ENCODE measurements at regions not wholly inside any gene's neighbourhood (a gene's known extent, or its start where the extent isn't known, plus 50 kb on each side); places are given as distances from the start of the nearest gene placed in this dataset.
"Not testable (repeated sequence)": the region's sequence is repeated elsewhere in the genome, so short reads cannot be mapped to it uniquely, and the experiment has no call there.

DNA sequence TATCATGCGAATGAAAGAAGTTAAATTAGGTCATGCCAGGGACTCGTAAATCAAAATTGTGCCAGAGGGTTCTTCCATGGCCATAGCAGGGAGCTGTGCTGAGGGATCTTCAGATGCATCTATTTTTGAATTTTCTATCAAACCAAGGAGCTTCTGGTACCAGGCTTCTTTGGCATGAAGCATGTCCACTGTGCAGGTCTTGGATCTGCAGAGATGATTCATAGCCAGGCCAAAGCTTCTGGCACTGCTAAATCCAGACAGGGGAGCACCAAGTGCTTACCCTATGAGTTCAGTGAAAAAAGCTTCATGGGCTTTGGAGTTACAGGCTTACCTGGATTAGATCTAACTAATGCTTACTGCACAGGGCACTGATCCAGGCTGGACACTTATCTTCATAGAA, 154.2 kb upstream of the DAB1 start:
- H3K9me3 ChIP-seq (ENCODE audit: severe bottlenecking): no peaks in the 10 kb centered on the region
- peak; percentile 36 for DNase-seq
- TF ChIP-seq, protein P1, sequence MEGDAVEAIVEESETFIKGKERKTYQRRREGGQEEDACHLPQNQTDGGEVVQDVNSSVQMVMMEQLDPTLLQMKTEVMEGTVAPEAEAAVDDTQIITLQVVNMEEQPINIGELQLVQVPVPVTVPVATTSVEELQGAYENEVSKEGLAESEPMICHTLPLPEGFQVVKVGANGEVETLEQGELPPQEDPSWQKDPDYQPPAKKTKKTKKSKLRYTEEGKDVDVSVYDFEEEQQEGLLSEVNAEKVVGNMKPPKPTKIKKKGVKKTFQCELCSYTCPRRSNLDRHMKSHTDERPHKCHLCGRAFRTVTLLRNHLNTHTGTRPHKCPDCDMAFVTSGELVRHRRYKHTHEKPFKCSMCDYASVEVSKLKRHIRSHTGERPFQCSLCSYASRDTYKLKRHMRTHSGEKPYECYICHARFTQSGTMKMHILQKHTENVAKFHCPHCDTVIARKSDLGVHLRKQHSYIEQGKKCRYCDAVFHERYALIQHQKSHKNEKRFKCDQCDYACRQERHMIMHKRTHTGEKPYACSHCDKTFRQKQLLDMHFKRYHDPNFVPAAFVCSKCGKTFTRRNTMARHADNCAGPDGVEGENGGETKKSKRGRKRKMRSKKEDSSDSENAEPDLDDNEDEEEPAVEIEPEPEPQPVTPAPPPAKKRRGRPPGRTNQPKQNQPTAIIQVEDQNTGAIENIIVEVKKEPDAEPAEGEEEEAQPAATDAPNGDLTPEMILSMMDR (IDR thresholded peaks at IDR 0.05; ENCODE audit: low read depth, low read length): no peak
- H3K36me3 ChIP-seq: no peaks in the 10 kb centered on the region
- no peak overlapping the region for H3K4me3 ChIP-seq (ENCODE audit: low read depth, low read length)
- H3K27ac ChIP-seq: no peak overlapping the region
- H3K27me3 ChIP-seq (ENCODE audit: insufficient read depth, low read depth, severe bottlenecking): no peaks in the 10 kb centered on the region

- Histone ChIP-seq H3K9me3 (ENCODE audit: severe bottlenecking) (no peaks in the 10 kb centered on the region), H3K27me3 (ENCODE audit: insufficient read depth, low read depth, severe bottlenecking) (no peaks in the 10 kb centered on the region), H3K4me3 (ENCODE audit: low read depth, low read length) (no peak overlapping the region), H3K36me3 (no peaks in the 10 kb centered on the region), H3K27ac (no peak overlapping the region)
- no peak for DNase-seq
- TF ChIP-seq, protein P1 (IDR thresholded peaks at IDR 0.05; ENCODE audit: low read depth, low read length): no peak
Measured at GRCh38 chr1:57576756-57577155, 152.9 kb upstream of the DAB1 start.

GRCh38 chr1:57572016-57572415, 148.2 kb upstream of the DAB1 start:
- TF ChIP-seq, protein P1 (IDR thresholded peaks at IDR 0.05; ENCODE audit: low read depth, low read length): no peak
- H3K27ac ChIP-seq: no peak overlapping the region
- DNase-seq: no peak

GRCh38 chr1:57558066-57558465, 134.2 kb upstream of the DAB1 start:
- H3K36me3 ChIP-seq; H3K27ac ChIP-seq; H3K9me3 ChIP-seq (ENCODE audit: severe bottlenecking); H3K27me3 ChIP-seq (ENCODE audit: insufficient read depth, low read depth, severe bottlenecking); DNase-seq; H3K4me3 ChIP-seq (ENCODE audit: low read depth, low read length): not testable (repeated sequence)

More at GRCh38 chr1:57572016-57572415, 148.2 kb upstream of the DAB1 start:
- Histone ChIP-seq H3K9me3 (ENCODE audit: severe bottlenecking) (peaks cover 3% of the 10 kb centered on the region), H3K36me3 (no peaks in the 10 kb centered on the region), H3K27me3 (ENCODE audit: insufficient read depth, low read depth, severe bottlenecking) (no peaks in the 10 kb centered on the region), H3K4me3 (ENCODE audit: low read depth, low read length) (no peak overlapping the region)

DNA sequence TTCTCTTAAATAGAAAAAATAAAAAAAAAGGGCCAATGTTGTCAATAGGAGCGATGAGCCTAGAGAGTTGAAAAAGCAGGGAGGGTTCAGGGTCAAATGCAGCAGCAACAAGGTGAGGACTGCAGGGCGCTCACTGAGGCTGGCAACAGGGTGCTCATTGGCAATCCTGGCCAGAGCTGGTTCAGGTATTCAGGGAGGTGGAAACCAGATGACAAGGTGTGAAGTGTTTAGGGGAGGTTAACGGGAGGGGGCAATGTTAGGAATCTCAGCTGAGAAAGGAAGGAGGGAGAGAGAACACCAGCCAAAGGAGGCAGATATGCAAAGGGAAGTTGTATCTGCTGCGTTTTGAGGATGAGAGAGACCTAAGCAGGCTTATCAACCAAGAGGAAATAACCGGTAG, 129.8 kb upstream of the DAB1 start:
- Histone ChIP-seq H3K4me3 (ENCODE audit: low read depth, low read length) (no peak overlapping the region), H3K27me3 (ENCODE audit: insufficient read depth, low read depth, severe bottlenecking) (no peaks in the 10 kb centered on the region), H3K36me3 (no peaks in the 10 kb centered on the region), H3K27ac (no peak overlapping the region), H3K9me3 (ENCODE audit: severe bottlenecking) (no peaks in the 10 kb centered on the region)
- no peak for DNase-seq
- TF ChIP-seq, protein P1 (IDR thresholded peaks at IDR 0.05; ENCODE audit: low read depth, low read length): no peak

- Histone ChIP-seq H3K27me3 (ENCODE audit: insufficient read depth, low read depth, severe bottlenecking) (no peaks in the 10 kb centered on the region), H3K27ac (no peak overlapping the region), H3K36me3 (no peaks in the 10 kb centered on the region), H3K9me3 (ENCODE audit: severe bottlenecking) (no peaks in the 10 kb centered on the region), H3K4me3 (ENCODE audit: low read depth, low read length) (no peak overlapping the region)
- no peak for DNase-seq
- TF ChIP-seq, protein P1 (IDR thresholded peaks at IDR 0.05; ENCODE audit: low read depth, low read length): no peak
Measured at GRCh38 chr1:57551476-57551875, 127.6 kb upstream of the DAB1 start.
